Hepatocyte (in vitro differentiated cells): ENCODE measurements at regions not wholly inside any gene's neighbourhood (a gene's known extent, or its start where the extent isn't known, plus 50 kb on each side); places are given as distances from the start of the nearest gene placed in this dataset.

Experiments
- EZH2 ChIP-seq: fragments of 200-600 bp; sonication (generic); IDR thresholded peaks from 2 replicates; pipeline ENCODE4 v1.6.1; 2016; ENCODE audit warnings: antibody characterized with exemption, mild to moderate bottlenecking, borderline replicate concordance
- EZH2phosphoT487 ChIP-seq: fragments of 200-600 bp; sonication (generic); IDR thresholded peaks from one replicate; pipeline ENCODE4 v1.6.1; 2018; ENCODE audit warnings: antibody characterized with exemption, mild to moderate bottlenecking, low read depth, moderate library complexity; ENCODE audit not compliant: unreplicated experiment, severe bottlenecking
- TF ChIP-seq, protein P1 (sequence below): fragments of 200-600 bp; sonication (generic); IDR thresholded peaks from 2 replicates; pipeline ENCODE4 v1.5.1; 2016; ENCODE audit warnings: antibody characterized with exemption, mild to moderate bottlenecking; ENCODE audit not compliant: poor library complexity

DNA sequence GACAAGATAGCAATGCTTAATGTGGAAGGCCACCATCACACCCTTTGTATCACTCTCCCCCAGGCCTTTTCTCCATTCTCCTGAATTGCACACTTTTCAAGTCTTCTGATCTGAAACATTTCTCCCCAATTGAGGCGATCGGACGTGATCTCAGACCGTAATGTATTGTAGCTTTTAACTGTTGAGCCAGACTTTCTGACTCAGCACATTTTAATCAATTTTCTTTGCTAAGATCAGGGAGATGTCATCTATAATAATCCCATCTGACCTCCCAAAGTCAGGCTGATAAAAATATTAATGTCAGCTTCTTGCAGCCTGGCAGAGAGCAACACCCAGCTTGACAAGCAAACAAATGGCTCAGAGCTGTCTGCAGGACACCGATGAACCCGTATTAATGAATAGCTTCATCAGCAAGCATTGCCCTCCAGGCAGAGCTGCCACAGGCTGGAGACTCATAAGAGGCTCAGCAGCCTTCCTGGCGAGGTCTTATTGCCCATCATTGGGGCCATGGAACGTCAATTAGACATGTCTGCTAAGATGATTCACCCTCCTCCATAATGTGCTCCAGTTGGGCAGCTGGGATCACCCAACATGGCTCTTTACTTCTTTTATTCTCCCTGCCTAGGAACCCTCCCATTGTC lies 60.2 kb upstream of the UQCRFS1 start:
- TF ChIP-seq EZH2 (no peak), EZH2phosphoT487 (no peak)
- TF ChIP-seq, protein P1, sequence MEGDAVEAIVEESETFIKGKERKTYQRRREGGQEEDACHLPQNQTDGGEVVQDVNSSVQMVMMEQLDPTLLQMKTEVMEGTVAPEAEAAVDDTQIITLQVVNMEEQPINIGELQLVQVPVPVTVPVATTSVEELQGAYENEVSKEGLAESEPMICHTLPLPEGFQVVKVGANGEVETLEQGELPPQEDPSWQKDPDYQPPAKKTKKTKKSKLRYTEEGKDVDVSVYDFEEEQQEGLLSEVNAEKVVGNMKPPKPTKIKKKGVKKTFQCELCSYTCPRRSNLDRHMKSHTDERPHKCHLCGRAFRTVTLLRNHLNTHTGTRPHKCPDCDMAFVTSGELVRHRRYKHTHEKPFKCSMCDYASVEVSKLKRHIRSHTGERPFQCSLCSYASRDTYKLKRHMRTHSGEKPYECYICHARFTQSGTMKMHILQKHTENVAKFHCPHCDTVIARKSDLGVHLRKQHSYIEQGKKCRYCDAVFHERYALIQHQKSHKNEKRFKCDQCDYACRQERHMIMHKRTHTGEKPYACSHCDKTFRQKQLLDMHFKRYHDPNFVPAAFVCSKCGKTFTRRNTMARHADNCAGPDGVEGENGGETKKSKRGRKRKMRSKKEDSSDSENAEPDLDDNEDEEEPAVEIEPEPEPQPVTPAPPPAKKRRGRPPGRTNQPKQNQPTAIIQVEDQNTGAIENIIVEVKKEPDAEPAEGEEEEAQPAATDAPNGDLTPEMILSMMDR, result no peak
